Breast epithelium (tissue), 4 donors: ENCODE measurements at regions not wholly inside any gene's neighbourhood (a gene's known extent, or its start where the extent isn't known, plus 50 kb on each side); places are given as distances from the start of the nearest gene placed in this dataset.
"Not testable (repeated sequence)": the region's sequence is repeated elsewhere in the genome, so short reads cannot be mapped to it uniquely, and the experiment has no call there.

ENCODE experiments used
- DNase-seq, 2 donors: peaks; one replicate each; pipeline ENCODE4 v3.0.0-alpha.2; 2019; ENCODE audit warnings: low spot score in 2 of 2
- H3K27ac ChIP-seq, 2 donors: fragments of 200-600 bp; sonication (generic) in 1 of 2; one replicate each; pipeline ENCODE4 v1.5.1; 2016 to 2019; ENCODE audit warnings: mild to moderate bottlenecking in 1 of 2
- H3K27me3 ChIP-seq, 2 donors: fragments of 200-600 bp; sonication (generic) in 1 of 2; one replicate each; pipeline versions ENCODE4 v1.5.1 to v1.6.0; 2017 to 2019; ENCODE audit warnings: control low read depth in 1 of 2, mild to moderate bottlenecking in 1 of 2
- H3K36me3 ChIP-seq: fragments of 200-600 bp; one replicate; pipeline ENCODE4 v1.5.1; 2019
- H3K4me1 ChIP-seq, 2 donors: fragments of 200-600 bp; sonication (generic); one replicate each; pipeline ENCODE4 v1.5.1; 2016 to 2019; ENCODE audit warnings: control low read depth in 1 of 2
- H3K4me3 ChIP-seq, 3 donors: fragments of 200-600 bp; sonication (generic); 1 replicate in 2 of 3; 2 replicates in 1 of 3; pipeline ENCODE4 v1.5.1; 2016 to 2019; ENCODE audit warnings: mild to moderate bottlenecking in 3 of 3, moderate library complexity in 2 of 3
- H3K9me3 ChIP-seq, 2 donors: fragments of 200-600 bp; sonication (generic) in 1 of 2; one replicate each; pipeline ENCODE4 v1.5.1; 2016 to 2019; ENCODE audit warnings: control low read depth in 1 of 2
- CTCF ChIP-seq, 3 donors: fragments of 450-650 bp; IDR thresholded peaks; one replicate each; pipeline ENCODE4 v1.5.1; 2016 to 2017; ENCODE audit warnings: antibody characterized with exemption in 3 of 3, mild to moderate bottlenecking in 3 of 3, moderate library complexity in 3 of 3
- POLR2A ChIP-seq: fragments of 450-650 bp; IDR thresholded peaks from one replicate; pipeline ENCODE4 v1.6.1; 2016; ENCODE audit warnings: antibody characterized with exemption, mild to moderate bottlenecking, moderate library complexity
- POLR2AphosphoS5 ChIP-seq, 3 donors: sonication (generic); formaldehyde crosslinking; IDR thresholded peaks; one replicate each; pipeline ENCODE4 v1.6.1; 2017; ENCODE audit warnings: antibody characterized with exemption in 3 of 3
- intact Hi-C: fragments of 100-400 bp; cut with DNase I; formaldehyde crosslinking; loops from one replicate; pipeline ENCODE4 v1.15.1; 2023; ENCODE audit warnings: low total_unique reads

GRCh38 chr9:78144008-78144381, 91.9 kb upstream of the CEP78 start:
- no peak for DNase-seq
- no peak for TF ChIP-seq CTCF (IDR thresholded peaks at IDR 0.05)
- TF ChIP-seq POLR2A = no peak
- no peak for TF ChIP-seq POLR2AphosphoS5 (IDR thresholded peaks at IDR 0.05)
- no peak overlapping the region for H3K27ac ChIP-seq
- no peak overlapping the region for H3K4me3 ChIP-seq
- H3K27me3 ChIP-seq = no peaks in the 10 kb centered on the region
- no peaks in the 10 kb centered on the region for H3K4me1 ChIP-seq
- no peaks in the 10 kb centered on the region for H3K36me3 ChIP-seq
- H3K9me3 ChIP-seq = no peaks in the 10 kb centered on the region
- intact Hi-C loops = no loop called here

GRCh38 chr9:78143281-78144007, 92.4 kb upstream of the CEP78 start:
- H3K9me3 ChIP-seq = no peaks in the 10 kb centered on the region

GRCh38 chr9:78142264-78142663, 93.6 kb upstream of the CEP78 start:
- H3K36me3 ChIP-seq, H3K27me3 ChIP-seq, H3K27ac ChIP-seq, H3K4me1 ChIP-seq, H3K9me3 ChIP-seq, H3K4me3 ChIP-seq, intact Hi-C loops, DNase-seq: not testable (repeated sequence)

More at GRCh38 chr9:78143281-78144007, 92.4 kb upstream of the CEP78 start:
- no peak for DNase-seq
- Histone ChIP-seq H3K27me3 (no peaks in the 10 kb centered on the region), H3K4me1 (no peaks in the 10 kb centered on the region), H3K27ac (no peak overlapping the region), H3K36me3 (no peaks in the 10 kb centered on the region), H3K4me3 (no peak overlapping the region)
- intact Hi-C loops = no loop called here
- no peak for TF ChIP-seq POLR2A
- TF ChIP-seq CTCF (IDR thresholded peaks at IDR 0.05) = no peak
- TF ChIP-seq POLR2AphosphoS5 (IDR thresholded peaks at IDR 0.05) = no peak

GRCh38 chr9:78133751-78134150, 102.1 kb upstream of the CEP78 start:
- Histone ChIP-seq H3K4me3 (no peak overlapping the region), H3K36me3 (no peaks in the 10 kb centered on the region), H3K27me3 (no peaks in the 10 kb centered on the region), H3K4me1 (no peaks in the 10 kb centered on the region), H3K9me3 (no peaks in the 10 kb centered on the region), H3K27ac (no peak overlapping the region)
- no peak for DNase-seq
- TF ChIP-seq POLR2AphosphoS5 (IDR thresholded peaks at IDR 0.05) (no peak), POLR2A (no peak), CTCF (IDR thresholded peaks at IDR 0.05) (no peak)
- intact Hi-C loops = no loop called here

- intact Hi-C loops = no loop called here
- Histone ChIP-seq H3K4me1 (no peaks in the 10 kb centered on the region), H3K36me3 (no peaks in the 10 kb centered on the region), H3K27ac (no peak overlapping the region), H3K9me3 (no peaks in the 10 kb centered on the region), H3K4me3 (peak overlapping the region in 1 of 3 donors; percentile 47), H3K27me3 (no peaks in the 10 kb centered on the region)
- DNase-seq = no peak
- no peak for TF ChIP-seq CTCF (IDR thresholded peaks at IDR 0.05)
- no peak for TF ChIP-seq POLR2A
- no peak for TF ChIP-seq POLR2AphosphoS5 (IDR thresholded peaks at IDR 0.05)
Measured at GRCh38 chr9:78132701-78133058, 101.1 kb upstream of the GNAQ start.
